ENCODE measurements at regions not wholly inside any gene's neighbourhood (a gene's known extent, or its start where the extent isn't known, plus 50 kb on each side); places are given as distances from the start of the nearest gene placed in this dataset.

GRCh38 chr6:145400508-145400907, 334.8 kb downstream of the EPM2A start:
- no peak for DNase-seq (ENCODE audit: low read depth)

- no peak for DNase-seq (ENCODE audit: low read depth)
Observed at GRCh38 chr6:145405006-145405551, 330.2 kb downstream of the EPM2A start.

- DNase-seq (ENCODE audit: low read depth) = no peak
Observed at GRCh38 chr6:145406783-145407182, 328.5 kb downstream of the EPM2A start.

GRCh38 chr6:145415616-145416015, 319.7 kb downstream of the EPM2A start:
- DNase-seq (ENCODE audit: low read depth) = no peak

GRCh38 chr6:145420599-145420998, 314.7 kb downstream of the EPM2A start:
- DNase-seq (ENCODE audit: low read depth) = no peak

- DNase-seq (ENCODE audit: low read depth) = no peak
Observed at GRCh38 chr6:145423936-145424335, 311.4 kb downstream of the EPM2A start.

- no peak for DNase-seq (ENCODE audit: low read depth)
Observed at GRCh38 chr6:145427232-145427631, 308.1 kb downstream of the EPM2A start.

- DNase-seq (ENCODE audit: low read depth) = no peak
Observed at GRCh38 chr6:145428706-145429105, 306.6 kb downstream of the EPM2A start.

GRCh38 chr6:145442110-145442509, 293.2 kb downstream of the EPM2A start:
- DNase-seq (ENCODE audit: low read depth) = no peak

- no peak for DNase-seq (ENCODE audit: low read depth)
Observed at GRCh38 chr6:145445674-145446073, 289.6 kb downstream of the EPM2A start.

GRCh38 chr6:145451029-145451428, 284.3 kb downstream of the EPM2A start:
- DNase-seq (ENCODE audit: low read depth) = no peak

- no peak for DNase-seq (ENCODE audit: low read depth)
Observed at GRCh38 chr6:145453376-145453775, 281.9 kb downstream of the EPM2A start.

GRCh38 chr6:145454006-145454405, 281.3 kb downstream of the EPM2A start:
- DNase-seq (ENCODE audit: low read depth) = no peak

- no peak for DNase-seq (ENCODE audit: low read depth)
Observed at GRCh38 chr6:145457556-145457955, 277.8 kb downstream of the EPM2A start.

- no peak for DNase-seq (ENCODE audit: low read depth)
Observed at GRCh38 chr6:145468534-145468933, 266.8 kb downstream of the EPM2A start.

- no peak for DNase-seq (ENCODE audit: low read depth)
Observed at GRCh38 chr6:145469021-145469420, 266.3 kb downstream of the EPM2A start.

GRCh38 chr6:145475794-145476396, 259.4 kb downstream of the EPM2A start:
- no peak for DNase-seq (ENCODE audit: low read depth)

- no peak for DNase-seq (ENCODE audit: low read depth)
Observed at GRCh38 chr6:145480024-145480423, 255.3 kb downstream of the EPM2A start.

GRCh38 chr6:145483191-145483996, 251.9 kb downstream of the EPM2A start:
- no peak for DNase-seq (ENCODE audit: low read depth)

GRCh38 chr6:145485288-145485687, 250.0 kb downstream of the EPM2A start:
- DNase-seq (ENCODE audit: low read depth) = no peak

- no peak for DNase-seq (ENCODE audit: low read depth)
Observed at GRCh38 chr6:145486306-145486705, 249.0 kb downstream of the EPM2A start.

- DNase-seq (ENCODE audit: low read depth) = no peak
Observed at GRCh38 chr6:145489583-145489982, 245.7 kb downstream of the EPM2A start.

- DNase-seq (ENCODE audit: low read depth) = no peak
Observed at GRCh38 chr6:145490068-145490467, 245.3 kb downstream of the EPM2A start.

Measured in activated T-helper 9 cell treated with anti-CD3 and anti-CD28 coated beads, Interleukin-2, amount 50 U/mL, for 16 hours (primary cell).